ENCODE measurements at regions not wholly inside any gene's neighbourhood (a gene's known extent, or its start where the extent isn't known, plus 50 kb on each side); places are given as distances from the start of the nearest gene placed in this dataset.

- Histone ChIP-seq H3K27me3 (ENCODE audit: control insufficient read depth, insufficient read depth, low read length, poor library complexity, severe bottlenecking) (no peaks in the 10 kb centered on the region), H3K27ac (ENCODE audit: insufficient read depth, low read depth, low read length, poor library complexity, severe bottlenecking) (no peak overlapping the region), H3K4me3 (ENCODE audit: insufficient read depth, low read depth, low read length) (no peak overlapping the region), H3K4me1 (ENCODE audit: control insufficient read depth, insufficient read depth, low read length) (no peaks in the 10 kb centered on the region), H3K9me3 (ENCODE audit: control insufficient read depth, low read length) (no peaks in the 10 kb centered on the region), H3K36me3 (ENCODE audit: control insufficient read depth, insufficient read depth, low read length) (no peaks in the 10 kb centered on the region)
These were observed 67.3 kb downstream of the KLF12 start for GRCh38 chr13:74066937-74067336.

- no peaks in the 10 kb centered on the region for H3K9me3 ChIP-seq (ENCODE audit: control insufficient read depth, low read length)
- H3K27ac ChIP-seq (ENCODE audit: insufficient read depth, low read depth, low read length, poor library complexity, severe bottlenecking) = no peak overlapping the region
- H3K36me3 ChIP-seq (ENCODE audit: control insufficient read depth, insufficient read depth, low read length) = no peaks in the 10 kb centered on the region
- H3K4me1 ChIP-seq (ENCODE audit: control insufficient read depth, insufficient read depth, low read length) = no peaks in the 10 kb centered on the region
- no peak overlapping the region for H3K4me3 ChIP-seq (ENCODE audit: insufficient read depth, low read depth, low read length)
- no peaks in the 10 kb centered on the region for H3K27me3 ChIP-seq (ENCODE audit: control insufficient read depth, insufficient read depth, low read length, poor library complexity, severe bottlenecking)
- WGBS, 2 experiments = 89 to 95% methylated on average over 1 of the region's 1 CpG
These were observed 69.3 kb downstream of the KLF12 start for GRCh38 chr13:74064805-74065312.

GRCh38 chr13:74063533-74064100 is 70.6 kb downstream of the KLF12 start:
- no peaks in the 10 kb centered on the region for H3K9me3 ChIP-seq (ENCODE audit: control insufficient read depth, low read length)
- H3K27ac ChIP-seq (ENCODE audit: insufficient read depth, low read depth, low read length, poor library complexity, severe bottlenecking) = no peak overlapping the region
- H3K27me3 ChIP-seq (ENCODE audit: control insufficient read depth, insufficient read depth, low read length, poor library complexity, severe bottlenecking) = no peaks in the 10 kb centered on the region
- H3K36me3 ChIP-seq (ENCODE audit: control insufficient read depth, insufficient read depth, low read length) = no peaks in the 10 kb centered on the region
- no peak overlapping the region for H3K4me3 ChIP-seq (ENCODE audit: insufficient read depth, low read depth, low read length)
- H3K4me1 ChIP-seq (ENCODE audit: control insufficient read depth, insufficient read depth, low read length) = no peaks in the 10 kb centered on the region

DNA sequence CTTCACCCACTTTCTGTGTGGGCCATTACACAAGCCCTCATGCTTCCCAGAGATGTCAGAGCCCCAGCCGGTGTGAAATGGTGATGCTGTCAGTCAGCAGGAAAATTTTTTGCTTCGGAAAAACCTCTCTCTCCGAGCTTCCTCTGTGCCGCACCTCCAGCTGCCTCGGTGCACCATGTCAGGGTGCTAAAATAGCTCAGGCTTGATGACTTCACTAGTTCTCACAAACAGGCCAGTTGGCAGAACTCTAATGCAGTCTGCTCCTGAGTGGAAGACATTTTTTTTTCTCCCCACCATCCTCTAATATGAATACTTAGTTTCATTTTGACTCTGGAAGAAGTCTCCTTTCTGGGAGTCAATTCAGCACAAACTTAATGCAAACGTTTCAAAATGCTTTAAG is 71.3 kb downstream of the KLF12 start:
- Histone ChIP-seq H3K36me3 (ENCODE audit: control insufficient read depth, insufficient read depth, low read length) (no peaks in the 10 kb centered on the region), H3K27me3 (ENCODE audit: control insufficient read depth, insufficient read depth, low read length, poor library complexity, severe bottlenecking) (no peaks in the 10 kb centered on the region), H3K27ac (ENCODE audit: insufficient read depth, low read depth, low read length, poor library complexity, severe bottlenecking) (no peak overlapping the region), H3K4me3 (ENCODE audit: insufficient read depth, low read depth, low read length) (no peak overlapping the region), H3K9me3 (ENCODE audit: control insufficient read depth, low read length) (no peaks in the 10 kb centered on the region), H3K4me1 (ENCODE audit: control insufficient read depth, insufficient read depth, low read length) (no peaks in the 10 kb centered on the region)
- 76 to 78% methylated on average over 6 of the region's 6 CpGs for WGBS, 2 experiments

- WGBS, 2 experiments = 95% methylated on average over 1 to 3 of the region's 3 CpGs
- no peaks in the 10 kb centered on the region for H3K4me1 ChIP-seq (ENCODE audit: control insufficient read depth, insufficient read depth, low read length)
- H3K9me3 ChIP-seq (ENCODE audit: control insufficient read depth, low read length) = no peaks in the 10 kb centered on the region
- H3K4me3 ChIP-seq (ENCODE audit: insufficient read depth, low read depth, low read length) = no peak overlapping the region
- H3K27me3 ChIP-seq (ENCODE audit: control insufficient read depth, insufficient read depth, low read length, poor library complexity, severe bottlenecking) = no peaks in the 10 kb centered on the region
- no peak overlapping the region for H3K27ac ChIP-seq (ENCODE audit: insufficient read depth, low read depth, low read length, poor library complexity, severe bottlenecking)
- no peaks in the 10 kb centered on the region for H3K36me3 ChIP-seq (ENCODE audit: control insufficient read depth, insufficient read depth, low read length)
These were observed 72.1 kb downstream of the KLF12 start for GRCh38 chr13:74061926-74062595.

- no peaks in the 10 kb centered on the region for H3K4me1 ChIP-seq (ENCODE audit: control insufficient read depth, insufficient read depth, low read length)
- H3K9me3 ChIP-seq (ENCODE audit: control insufficient read depth, low read length) = no peaks in the 10 kb centered on the region
- H3K36me3 ChIP-seq (ENCODE audit: control insufficient read depth, insufficient read depth, low read length) = no peaks in the 10 kb centered on the region
- no peak overlapping the region for H3K4me3 ChIP-seq (ENCODE audit: insufficient read depth, low read depth, low read length)
- no peaks in the 10 kb centered on the region for H3K27me3 ChIP-seq (ENCODE audit: control insufficient read depth, insufficient read depth, low read length, poor library complexity, severe bottlenecking)
- no peak overlapping the region for H3K27ac ChIP-seq (ENCODE audit: insufficient read depth, low read depth, low read length, poor library complexity, severe bottlenecking)
- 68 to 78% methylated on average over 5 of the region's 5 CpGs for WGBS, 2 experiments
These were observed 77.2 kb downstream of the KLF12 start for GRCh38 chr13:74056801-74057542.

DNA sequence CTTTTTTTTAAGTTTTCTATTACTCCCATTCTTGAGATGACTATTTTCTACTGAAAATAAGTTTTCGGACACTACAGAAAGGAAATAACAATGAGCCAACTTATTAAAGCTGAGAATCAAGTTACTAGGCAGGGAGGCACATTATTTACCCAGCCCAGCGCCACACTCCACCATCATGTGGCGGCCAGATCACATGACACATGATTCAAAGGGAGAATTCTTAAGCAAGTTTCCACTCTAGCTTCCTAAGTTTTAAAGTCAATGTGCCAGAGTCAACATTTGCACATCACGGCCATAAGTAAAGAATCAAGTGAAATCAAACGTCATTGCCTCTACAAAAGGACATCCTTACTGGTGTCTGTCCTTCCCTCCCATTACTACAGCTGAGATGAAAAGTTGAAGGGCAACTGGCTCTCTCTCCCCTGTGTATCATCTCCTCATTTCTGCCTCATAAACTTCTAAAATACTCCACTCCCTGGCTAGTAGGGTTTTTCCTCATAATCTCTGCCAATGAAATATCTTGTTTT is 81.7 kb downstream of the KLF12 start:
- Histone ChIP-seq H3K36me3 (ENCODE audit: control insufficient read depth, insufficient read depth, low read length) (no peaks in the 10 kb centered on the region), H3K4me1 (ENCODE audit: control insufficient read depth, insufficient read depth, low read length) (peaks cover 6% of the 10 kb centered on the region), H3K9me3 (ENCODE audit: control insufficient read depth, low read length) (no peaks in the 10 kb centered on the region), H3K4me3 (ENCODE audit: insufficient read depth, low read depth, low read length) (no peak overlapping the region), H3K27me3 (ENCODE audit: control insufficient read depth, insufficient read depth, low read length, poor library complexity, severe bottlenecking) (no peaks in the 10 kb centered on the region), H3K27ac (ENCODE audit: insufficient read depth, low read depth, low read length, poor library complexity, severe bottlenecking) (no peak overlapping the region)
- WGBS, 2 experiments = 94 to 96% methylated on average over 5 of the region's 5 CpGs

- no peaks in the 10 kb centered on the region for H3K27me3 ChIP-seq (ENCODE audit: control insufficient read depth, insufficient read depth, low read length, poor library complexity, severe bottlenecking)
- no peaks in the 10 kb centered on the region for H3K9me3 ChIP-seq (ENCODE audit: control insufficient read depth, low read length)
- peaks cover 6% of the 10 kb centered on the region for H3K4me1 ChIP-seq (ENCODE audit: control insufficient read depth, insufficient read depth, low read length)
- WGBS, 2 experiments = 90 to 92% methylated on average over 5 of the region's 5 CpGs
- no peak overlapping the region for H3K4me3 ChIP-seq (ENCODE audit: insufficient read depth, low read depth, low read length)
- no peak overlapping the region for H3K27ac ChIP-seq (ENCODE audit: insufficient read depth, low read depth, low read length, poor library complexity, severe bottlenecking)
- no peaks in the 10 kb centered on the region for H3K36me3 ChIP-seq (ENCODE audit: control insufficient read depth, insufficient read depth, low read length)
These were observed 85.4 kb downstream of the KLF12 start for GRCh38 chr13:74048756-74049155.

DNA sequence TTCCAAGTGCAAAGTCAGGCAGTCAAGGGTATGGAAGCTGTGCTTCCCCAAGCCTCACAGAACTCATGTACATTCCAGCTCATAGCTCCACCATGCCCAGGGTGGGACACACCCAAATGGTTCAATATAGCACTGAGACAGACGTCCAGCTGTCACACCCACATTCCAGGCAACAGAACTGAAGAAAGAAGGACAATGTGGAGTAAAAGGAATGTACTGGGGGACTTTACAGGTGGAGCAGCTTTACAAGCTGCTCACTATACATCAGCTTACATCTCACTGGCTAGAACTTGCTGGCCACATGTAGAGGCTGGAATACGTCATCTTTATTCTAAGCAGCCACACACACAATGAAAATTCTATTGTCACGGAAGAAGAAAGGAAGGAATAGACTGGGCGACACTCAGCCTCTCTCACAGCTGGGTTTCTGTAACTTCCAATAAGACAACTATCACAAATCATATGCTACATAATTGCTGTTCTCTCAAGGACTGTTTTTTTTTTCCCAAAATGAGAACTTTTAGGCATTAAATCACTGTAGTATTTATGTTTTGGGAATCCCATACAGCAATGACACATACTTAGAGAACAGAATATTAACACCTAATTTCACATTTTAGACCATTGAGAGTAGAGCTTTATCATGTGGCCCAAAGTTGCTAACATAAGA is 86.1 kb downstream of the KLF12 start:
- H3K27me3 ChIP-seq (ENCODE audit: control insufficient read depth, insufficient read depth, low read length, poor library complexity, severe bottlenecking) = no peaks in the 10 kb centered on the region
- H3K4me1 ChIP-seq (ENCODE audit: control insufficient read depth, insufficient read depth, low read length) = peaks cover 6% of the 10 kb centered on the region
- H3K36me3 ChIP-seq (ENCODE audit: control insufficient read depth, insufficient read depth, low read length) = no peaks in the 10 kb centered on the region
- H3K4me3 ChIP-seq (ENCODE audit: insufficient read depth, low read depth, low read length) = no peak overlapping the region
- H3K9me3 ChIP-seq (ENCODE audit: control insufficient read depth, low read length) = no peaks in the 10 kb centered on the region
- H3K27ac ChIP-seq (ENCODE audit: insufficient read depth, low read depth, low read length, poor library complexity, severe bottlenecking) = no peak overlapping the region
- WGBS, 2 experiments = 69 to 80% methylated on average over 3 of the region's 4 CpGs

GRCh38 chr13:74046431-74046830 is 87.8 kb downstream of the KLF12 start:
- Histone ChIP-seq H3K27ac (ENCODE audit: insufficient read depth, low read depth, low read length, poor library complexity, severe bottlenecking) (no peak overlapping the region), H3K4me3 (ENCODE audit: insufficient read depth, low read depth, low read length) (no peak overlapping the region), H3K4me1 (ENCODE audit: control insufficient read depth, insufficient read depth, low read length) (peaks cover 6% of the 10 kb centered on the region), H3K36me3 (ENCODE audit: control insufficient read depth, insufficient read depth, low read length) (no peaks in the 10 kb centered on the region), H3K27me3 (ENCODE audit: control insufficient read depth, insufficient read depth, low read length, poor library complexity, severe bottlenecking) (no peaks in the 10 kb centered on the region), H3K9me3 (ENCODE audit: control insufficient read depth, low read length) (no peaks in the 10 kb centered on the region)

Measured in ectodermal cell (in vitro differentiated cells).